GM10266 (cell line): ENCODE measurements at regions not wholly inside any gene's neighbourhood (a gene's known extent, or its start where the extent isn't known, plus 50 kb on each side); places are given as distances from the start of the nearest gene placed in this dataset.

Experiments
- DNase-seq: peaks from one replicate; pipeline ENCODE4 v3.0.0; 2012; ENCODE audit errors: extremely low spot score
- TF ChIP-seq, protein P1 (sequence below): IDR thresholded peaks from 2 replicates; pipeline ENCODE4 v1.5.1; 2012; ENCODE audit warnings: mild to moderate bottlenecking, low read depth; ENCODE audit not compliant: control insufficient read depth, insufficient read depth; ENCODE audit errors: missing control alignments

- TF ChIP-seq, protein P1, sequence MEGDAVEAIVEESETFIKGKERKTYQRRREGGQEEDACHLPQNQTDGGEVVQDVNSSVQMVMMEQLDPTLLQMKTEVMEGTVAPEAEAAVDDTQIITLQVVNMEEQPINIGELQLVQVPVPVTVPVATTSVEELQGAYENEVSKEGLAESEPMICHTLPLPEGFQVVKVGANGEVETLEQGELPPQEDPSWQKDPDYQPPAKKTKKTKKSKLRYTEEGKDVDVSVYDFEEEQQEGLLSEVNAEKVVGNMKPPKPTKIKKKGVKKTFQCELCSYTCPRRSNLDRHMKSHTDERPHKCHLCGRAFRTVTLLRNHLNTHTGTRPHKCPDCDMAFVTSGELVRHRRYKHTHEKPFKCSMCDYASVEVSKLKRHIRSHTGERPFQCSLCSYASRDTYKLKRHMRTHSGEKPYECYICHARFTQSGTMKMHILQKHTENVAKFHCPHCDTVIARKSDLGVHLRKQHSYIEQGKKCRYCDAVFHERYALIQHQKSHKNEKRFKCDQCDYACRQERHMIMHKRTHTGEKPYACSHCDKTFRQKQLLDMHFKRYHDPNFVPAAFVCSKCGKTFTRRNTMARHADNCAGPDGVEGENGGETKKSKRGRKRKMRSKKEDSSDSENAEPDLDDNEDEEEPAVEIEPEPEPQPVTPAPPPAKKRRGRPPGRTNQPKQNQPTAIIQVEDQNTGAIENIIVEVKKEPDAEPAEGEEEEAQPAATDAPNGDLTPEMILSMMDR = no peak
- DNase-seq = no peak
These were observed 60.1 kb upstream of the CCND2 start for GRCh38 chr12:4213471-4213870.

GRCh38 chr12:4212845-4213244 lies 60.7 kb upstream of the CCND2 start:
- DNase-seq = no peak
- TF ChIP-seq, protein P1 = no peak

DNA sequence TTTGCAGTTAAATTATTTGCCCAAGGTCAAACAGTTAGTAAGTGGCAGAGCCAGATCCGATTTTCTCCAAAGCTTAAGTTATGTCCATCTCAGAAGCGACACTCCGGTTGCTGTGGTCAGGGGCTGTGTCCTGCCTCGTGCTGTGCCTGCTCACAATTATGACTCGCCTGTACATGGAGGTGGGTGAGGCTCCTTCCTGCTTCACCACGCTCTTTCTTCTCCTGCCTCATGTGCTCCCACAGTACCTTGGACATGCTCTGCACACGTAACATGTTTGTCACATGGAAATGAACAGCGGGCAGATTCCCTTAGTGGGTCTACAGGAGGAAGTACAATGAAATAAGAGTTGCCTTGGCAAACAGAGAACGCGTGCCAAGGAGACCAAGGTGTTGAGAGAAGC lies 62.2 kb upstream of the CCND2 start:
- TF ChIP-seq, protein P1 = no peak
- no peak for DNase-seq

DNA sequence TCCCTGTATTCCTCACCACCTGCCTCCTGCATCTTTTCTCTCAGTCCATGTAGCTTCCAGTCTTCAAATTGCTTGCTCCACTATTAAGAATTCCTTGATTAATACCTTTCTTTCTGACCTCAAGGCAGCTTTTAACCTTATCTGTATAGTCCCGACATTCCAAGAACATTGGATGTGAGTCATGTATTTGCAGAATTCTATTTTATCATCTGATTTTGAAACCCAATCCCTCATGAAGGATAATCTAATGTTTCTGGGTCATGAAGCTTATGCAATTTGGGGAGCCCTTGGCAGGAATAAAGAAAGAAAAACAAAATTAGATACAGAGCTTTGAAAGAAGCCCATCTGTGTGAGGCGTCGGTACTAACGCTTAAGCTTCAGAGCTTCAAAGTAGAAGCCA lies 63.4 kb upstream of the CCND2 start:
- DNase-seq = no peak

DNA sequence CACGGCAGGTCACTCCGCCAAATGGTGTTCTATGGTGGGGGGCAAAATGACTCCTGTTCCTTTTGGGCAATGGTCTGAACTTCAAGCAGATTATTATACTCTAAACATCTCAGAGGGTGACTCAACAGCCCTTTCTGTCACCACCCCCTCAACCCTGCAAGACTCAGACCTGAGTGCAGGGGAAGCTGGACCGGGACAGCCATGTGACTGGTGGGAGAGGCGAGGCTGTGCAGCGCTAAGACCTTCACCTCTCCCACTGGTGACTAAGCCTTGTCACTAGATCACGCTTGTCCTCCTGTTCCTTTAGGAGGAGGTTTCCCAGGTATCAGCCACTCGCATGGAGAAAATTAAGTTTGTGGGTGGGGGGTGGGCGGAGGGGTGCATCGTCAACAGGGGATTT lies 67.1 kb upstream of the CCND2 start:
- TF ChIP-seq, protein P1 = no peak
- no peak for DNase-seq

More for the DNA sequence above, 63.4 kb upstream of the CCND2 start:
- TF ChIP-seq, protein P1 = no peak

DNA sequence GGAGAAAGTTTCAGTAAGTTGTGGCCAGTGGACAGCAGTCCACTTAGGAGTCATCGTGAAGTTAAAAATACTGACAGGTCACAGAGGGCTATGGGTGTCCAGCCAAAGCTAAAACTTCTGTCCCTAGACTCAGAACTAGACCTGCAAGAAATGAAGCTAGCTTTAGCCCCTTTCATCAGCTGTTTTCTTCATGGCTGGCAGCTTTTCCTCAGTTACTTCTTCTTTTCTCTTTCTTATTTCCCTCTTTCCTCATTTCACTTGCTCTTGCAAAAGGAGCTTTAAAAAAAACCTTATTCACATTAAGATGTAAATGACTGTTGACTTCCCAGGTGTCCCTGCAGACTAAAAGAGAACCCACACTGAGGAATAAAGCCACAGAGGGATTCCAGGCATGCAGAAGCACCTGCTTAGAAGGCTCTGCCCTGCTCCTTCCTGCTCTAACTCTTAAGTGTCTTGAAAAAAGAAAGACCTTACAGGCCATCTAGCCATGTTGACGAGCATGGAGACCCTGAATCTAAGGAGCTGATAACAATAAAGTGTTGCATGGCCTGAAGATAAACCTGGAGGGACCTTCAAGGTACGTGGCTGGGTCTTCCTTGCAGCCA lies 69.7 kb upstream of the CCND2 start:
- TF ChIP-seq, protein P1 = no peak
- DNase-seq = no peak

- TF ChIP-seq, protein P1 = no peak
- no peak for DNase-seq
These were observed 70.6 kb upstream of the CCND2 start for GRCh38 chr12:4202918-4203317.
